Esophagus (tissue), 2 donors: ENCODE measurements at regions not wholly inside any gene's neighbourhood (a gene's known extent, or its start where the extent isn't known, plus 50 kb on each side); places are given as distances from the start of the nearest gene placed in this dataset.

Experiments used
- H3K27ac ChIP-seq, 2 donors: one replicate each; pipeline ENCODE4 v1.5.1; 2013; ENCODE audit warnings: low read depth in 2 of 2, mild to moderate bottlenecking in 2 of 2, inconsistent platforms in 1 of 2, low read length in 1 of 2, moderate library complexity in 1 of 2
- H3K27me3 ChIP-seq, 2 donors: one replicate each; pipeline ENCODE4 v1.6.1; 2013; ENCODE audit warnings: low read length in 2 of 2, control low read depth in 1 of 2, mild to moderate bottlenecking in 1 of 2; ENCODE audit not compliant: insufficient read depth in 2 of 2, control insufficient read depth in 1 of 2
- H3K36me3 ChIP-seq, 2 donors: one replicate each; pipeline ENCODE4 v1.6.1; 2013; ENCODE audit warnings: low read length in 1 of 2; ENCODE audit not compliant: control insufficient read depth in 2 of 2, insufficient read depth in 2 of 2
- H3K4me1 ChIP-seq, 2 donors: one replicate each; pipeline ENCODE4 v1.6.1; 2013; ENCODE audit warnings: low read length in 1 of 2; ENCODE audit not compliant: control insufficient read depth in 2 of 2, insufficient read depth in 2 of 2
- H3K4me3 ChIP-seq, 2 donors: one replicate each; pipeline ENCODE4 v1.5.1; 2013; ENCODE audit warnings: low read length in 2 of 2, mild to moderate bottlenecking in 2 of 2, low read depth in 1 of 2, moderate library complexity in 1 of 2
- H3K9me3 ChIP-seq, 2 donors: one replicate each; pipeline ENCODE4 v1.6.1; 2013; ENCODE audit warnings: mild to moderate bottlenecking in 2 of 2, low read depth in 1 of 2, low read length in 1 of 2, moderate library complexity in 1 of 2; ENCODE audit not compliant: control insufficient read depth in 2 of 2, insufficient read depth in 1 of 2
- WGBS, 2 donors: extraction: QIAGEN DNeasy Blood & Tissue Kit; methylation state at CpG; one replicate each; pipeline ENCODE4 v1.1.7; 2013; 5-methylcytosine and 5-hydroxymethylcytosine counted together
- donor health status: healthy with polysubstance abuse.
- donor health status: Bipolar disorder and iron deficiency.

GRCh38 chr2:40507432-40507831 lies 55.5 kb upstream of the SLC8A1 start:
- no peaks in the 10 kb centered on the region for H3K4me1 ChIP-seq
- H3K27ac ChIP-seq = no peak overlapping the region
- no peaks in the 10 kb centered on the region for H3K9me3 ChIP-seq
- H3K27me3 ChIP-seq = no peaks in the 10 kb centered on the region
- no peak overlapping the region for H3K4me3 ChIP-seq
- no peaks in the 10 kb centered on the region for H3K36me3 ChIP-seq
- 48 to 71% methylated on average over 1 of the region's 1 CpG for WGBS, 2 donors

- H3K27ac ChIP-seq = no peak overlapping the region
- WGBS, 2 donors = 77% methylated on average over 3 of the region's 3 CpGs
- H3K4me1 ChIP-seq = no peaks in the 10 kb centered on the region
- H3K4me3 ChIP-seq = no peak overlapping the region
- no peaks in the 10 kb centered on the region for H3K36me3 ChIP-seq
- H3K27me3 ChIP-seq = no peaks in the 10 kb centered on the region
- no peaks in the 10 kb centered on the region for H3K9me3 ChIP-seq
Measured at GRCh38 chr2:40510304-40510703, 58.4 kb upstream of the SLC8A1 start.

DNA sequence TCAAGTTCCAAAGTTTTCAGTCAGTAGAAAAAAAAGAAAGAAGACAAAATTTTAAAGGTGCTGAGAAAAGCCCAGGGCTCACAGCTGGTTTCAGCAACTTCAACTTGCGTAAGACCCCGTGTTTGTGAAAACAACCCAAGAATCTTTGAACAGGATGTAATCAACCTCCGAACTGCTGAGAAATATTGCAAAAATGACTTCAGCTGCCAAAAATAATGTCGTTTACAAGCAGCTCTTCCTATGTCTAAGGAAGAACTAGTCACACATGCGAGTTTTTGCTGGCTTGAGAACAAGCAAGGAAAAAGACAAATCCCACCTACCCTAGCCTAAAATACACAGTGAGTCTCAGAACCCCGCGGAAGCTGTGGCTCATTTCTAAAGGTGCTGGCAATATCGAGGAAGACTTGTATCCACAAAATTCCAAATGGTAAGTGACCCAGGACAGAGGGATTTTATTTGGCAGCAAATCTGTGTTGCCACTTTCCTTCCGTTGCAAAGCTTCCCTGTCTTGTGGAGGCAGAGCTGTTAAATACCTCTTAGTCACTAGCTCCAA lies 59.8 kb upstream of the SLC8A1 start:
- no peaks in the 10 kb centered on the region for H3K36me3 ChIP-seq
- peak overlapping the region in 1 of 2 donors; percentile 9 for H3K4me3 ChIP-seq
- no peaks in the 10 kb centered on the region for H3K27me3 ChIP-seq
- WGBS, 2 donors = 23 to 28% methylated on average over 9 of the region's 9 CpGs
- no peaks in the 10 kb centered on the region for H3K9me3 ChIP-seq
- peak overlapping the region in 1 of 2 donors; percentile 51 for H3K27ac ChIP-seq
- H3K4me1 ChIP-seq = no peaks in the 10 kb centered on the region

DNA sequence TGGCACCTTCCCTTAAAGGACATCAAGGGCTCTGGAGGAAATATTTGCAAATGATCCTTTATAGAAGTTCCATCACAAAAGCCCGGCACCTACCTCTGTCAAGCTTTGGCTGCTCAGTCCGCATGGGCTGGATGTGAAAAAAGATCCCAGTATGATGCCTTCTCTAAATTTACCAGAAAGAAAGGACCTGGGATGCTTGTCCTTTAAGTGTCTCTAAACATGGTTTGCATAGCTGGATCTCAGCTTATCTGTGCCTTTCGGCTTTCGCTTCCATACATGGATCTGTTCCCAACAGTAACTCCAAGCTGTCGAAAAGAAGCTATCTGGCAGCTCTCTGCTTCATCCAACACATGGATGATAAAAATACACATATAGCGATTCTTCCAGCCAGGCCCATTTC lies 60.4 kb upstream of the SLC8A1 start:
- no peak overlapping the region for H3K27ac ChIP-seq
- no peaks in the 10 kb centered on the region for H3K36me3 ChIP-seq
- no peaks in the 10 kb centered on the region for H3K4me1 ChIP-seq
- 62 to 63% methylated on average over 6 of the region's 6 CpGs for WGBS, 2 donors
- no peaks in the 10 kb centered on the region for H3K9me3 ChIP-seq
- peak overlapping the region in 1 of 2 donors; percentile 9 for H3K4me3 ChIP-seq
- H3K27me3 ChIP-seq = no peaks in the 10 kb centered on the region

GRCh38 chr2:40513201-40513600 lies 61.3 kb upstream of the SLC8A1 start:
- H3K27ac ChIP-seq = no peak overlapping the region
- H3K9me3 ChIP-seq = no peaks in the 10 kb centered on the region
- H3K36me3 ChIP-seq = no peaks in the 10 kb centered on the region
- H3K4me1 ChIP-seq = no peaks in the 10 kb centered on the region
- no peak overlapping the region for H3K4me3 ChIP-seq
- WGBS, 2 donors = 83 to 87% methylated on average over 2 of the region's 2 CpGs
- H3K27me3 ChIP-seq = no peaks in the 10 kb centered on the region

- H3K36me3 ChIP-seq = no peaks in the 10 kb centered on the region
- H3K27me3 ChIP-seq = no peaks in the 10 kb centered on the region
- H3K27ac ChIP-seq = no peak overlapping the region
- no peak overlapping the region for H3K4me3 ChIP-seq
- H3K4me1 ChIP-seq = no peaks in the 10 kb centered on the region
- 46 to 60% methylated on average over 1 of the region's 1 CpG for WGBS, 2 donors
- no peaks in the 10 kb centered on the region for H3K9me3 ChIP-seq
Measured at GRCh38 chr2:40516604-40517003, 64.7 kb upstream of the SLC8A1 start.

GRCh38 chr2:40528564-40528963 lies 76.7 kb upstream of the SLC8A1 start:
- Histone ChIP-seq H3K4me1 (peaks cover 0 to 2% of the 10 kb centered on the region in 2 donors), H3K36me3 (no peaks in the 10 kb centered on the region), H3K4me3 (no peak overlapping the region), H3K27me3 (no peaks in the 10 kb centered on the region), H3K27ac (no peak overlapping the region), H3K9me3 (no peaks in the 10 kb centered on the region)
- 93 to 95% methylated on average over 4 of the region's 4 CpGs for WGBS, 2 donors

- H3K9me3 ChIP-seq = no peaks in the 10 kb centered on the region
- H3K27me3 ChIP-seq = no peaks in the 10 kb centered on the region
- no peaks in the 10 kb centered on the region for H3K4me1 ChIP-seq
- no peak overlapping the region for H3K27ac ChIP-seq
- H3K4me3 ChIP-seq = no peak overlapping the region
- no peaks in the 10 kb centered on the region for H3K36me3 ChIP-seq
Measured at GRCh38 chr2:40531359-40531758, 79.5 kb upstream of the SLC8A1 start.

GRCh38 chr2:40534528-40534927 lies 82.6 kb upstream of the SLC8A1 start:
- Histone ChIP-seq H3K4me3 (no peak overlapping the region), H3K4me1 (no peaks in the 10 kb centered on the region), H3K27ac (no peak overlapping the region), H3K27me3 (no peaks in the 10 kb centered on the region), H3K9me3 (no peaks in the 10 kb centered on the region), H3K36me3 (no peaks in the 10 kb centered on the region)
- WGBS, 2 donors = 46 to 61% methylated on average over 3 of the region's 3 CpGs

GRCh38 chr2:40535972-40536371 lies 84.1 kb upstream of the SLC8A1 start:
- H3K9me3 ChIP-seq = no peaks in the 10 kb centered on the region
- WGBS, 2 donors = 76 to 79% methylated on average over 4 of the region's 4 CpGs

More at GRCh38 chr2:40535972-40536371, 84.1 kb upstream of the SLC8A1 start:
- Histone ChIP-seq H3K27me3 (no peaks in the 10 kb centered on the region), H3K27ac (no peak overlapping the region), H3K36me3 (no peaks in the 10 kb centered on the region), H3K4me1 (no peaks in the 10 kb centered on the region), H3K4me3 (no peak overlapping the region)
